HG02885 (cell line): ENCODE measurements at regions not wholly inside any gene's neighbourhood (a gene's known extent, or its start where the extent isn't known, plus 50 kb on each side); places are given as distances from the start of the nearest gene placed in this dataset.
"Not testable (repeated sequence)": the region's sequence is repeated elsewhere in the genome, so short reads cannot be mapped to it uniquely, and the experiment has no call there.

Source experiments
- ATAC-seq: cut with Tn5 transposase; IDR thresholded peaks from one replicate; pipeline ENCODE4 v1.9.1; 2021; ENCODE audit warnings: mild to moderate bottlenecking; ENCODE audit not compliant: unreplicated experiment, poor library complexity

DNA sequence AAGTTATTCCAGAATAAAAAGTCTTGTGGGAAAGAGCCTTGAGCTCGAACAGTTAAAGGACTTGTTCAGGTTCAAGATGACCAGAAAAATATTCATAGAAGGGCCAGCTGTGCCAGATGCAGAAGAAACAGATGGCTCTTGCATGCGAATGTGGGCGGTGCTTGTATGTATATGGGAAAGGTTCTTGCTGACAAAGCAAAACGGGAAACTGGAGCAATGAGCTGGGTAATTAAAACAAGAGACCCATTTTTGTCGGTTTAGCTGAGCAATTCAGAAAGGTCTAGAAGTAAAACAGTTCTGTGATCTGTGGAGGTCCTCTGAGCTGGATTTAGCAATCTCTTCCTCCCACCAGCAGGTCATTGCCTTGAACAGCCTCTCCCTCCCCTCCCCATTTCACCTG is 107.2 kb upstream of the MARK1 start:
- ATAC-seq = no peak

GRCh38 chr1:220412382-220412781 is 115.6 kb upstream of the MARK1 start:
- ATAC-seq = not testable (repeated sequence)

- ATAC-seq = no peak
Observed at GRCh38 chr1:220410611-220411010, 117.3 kb upstream of the MARK1 start.

GRCh38 chr1:220409771-220410595 is 118.0 kb upstream of the MARK1 start:
- ATAC-seq = no peak

- no peak for ATAC-seq
Observed at GRCh38 chr1:220407191-220407590, 120.7 kb upstream of the MARK1 start.

GRCh38 chr1:220398238-220398637 is 126.0 kb upstream of the RAB3GAP2 start:
- no peak for ATAC-seq

DNA sequence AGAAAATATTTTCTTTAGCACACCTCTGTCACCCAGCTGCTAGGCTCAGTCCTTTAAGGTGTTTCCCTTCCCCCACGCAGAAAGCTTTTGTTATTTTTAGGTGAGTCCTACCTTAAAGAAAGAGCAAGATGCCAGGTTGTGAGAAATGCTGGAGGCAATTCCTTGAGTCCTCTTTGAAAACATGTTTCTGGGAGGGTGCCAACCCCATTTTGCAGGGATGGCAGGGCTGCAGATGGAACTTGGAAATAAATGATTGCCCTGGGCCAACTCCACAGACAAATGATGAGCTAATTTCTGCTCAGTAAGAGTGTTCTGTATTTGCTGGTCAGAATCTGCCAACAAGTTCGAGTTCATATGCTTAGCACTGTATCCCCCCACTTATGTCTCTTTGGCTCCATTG is 119.2 kb upstream of the RAB3GAP2 start:
- ATAC-seq = no peak

- ATAC-seq = no peak
Observed at GRCh38 chr1:220389634-220390033, 117.4 kb upstream of the RAB3GAP2 start.

GRCh38 chr1:220386494-220387195 is 114.4 kb upstream of the RAB3GAP2 start:
- no peak for ATAC-seq

DNA sequence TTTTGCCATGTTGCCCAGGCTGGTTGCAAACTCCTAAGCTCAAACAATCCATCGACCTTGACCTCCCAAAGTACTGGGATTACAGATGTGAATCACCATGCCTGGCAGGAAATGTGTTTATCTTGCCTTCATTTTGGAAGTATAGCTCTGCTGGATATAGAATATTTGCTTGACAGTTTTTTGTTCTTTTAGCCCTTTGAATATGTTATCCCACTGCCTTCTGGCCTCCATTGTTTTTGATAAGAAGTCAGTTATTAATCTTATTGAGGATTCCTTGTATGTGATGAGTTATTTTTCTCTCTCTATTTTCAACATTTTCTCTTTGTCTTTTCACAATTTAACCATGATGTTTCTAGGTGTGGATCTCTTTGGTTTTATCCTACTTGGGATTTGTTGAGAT is 112.9 kb upstream of the RAB3GAP2 start:
- ATAC-seq = no peak

DNA sequence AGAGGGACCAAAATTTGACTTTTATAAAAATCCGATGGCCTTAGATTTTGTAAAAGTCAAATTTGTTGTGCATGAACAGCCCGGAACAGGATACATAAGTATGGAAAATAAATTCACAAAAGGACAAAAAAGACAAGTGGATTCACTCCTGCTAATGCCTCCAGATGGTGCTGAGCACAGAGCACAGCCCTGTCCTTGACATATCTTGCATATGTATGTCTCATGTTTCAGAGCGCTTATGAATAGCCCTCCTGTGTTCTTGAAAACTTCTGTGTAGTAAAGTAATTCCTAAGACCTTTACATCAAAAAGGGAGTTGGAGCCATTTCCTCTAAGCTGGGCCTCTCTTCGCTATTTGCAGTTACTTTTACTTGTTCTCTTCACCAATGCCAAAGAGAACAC is 110.7 kb upstream of the RAB3GAP2 start:
- ATAC-seq = no peak

DNA sequence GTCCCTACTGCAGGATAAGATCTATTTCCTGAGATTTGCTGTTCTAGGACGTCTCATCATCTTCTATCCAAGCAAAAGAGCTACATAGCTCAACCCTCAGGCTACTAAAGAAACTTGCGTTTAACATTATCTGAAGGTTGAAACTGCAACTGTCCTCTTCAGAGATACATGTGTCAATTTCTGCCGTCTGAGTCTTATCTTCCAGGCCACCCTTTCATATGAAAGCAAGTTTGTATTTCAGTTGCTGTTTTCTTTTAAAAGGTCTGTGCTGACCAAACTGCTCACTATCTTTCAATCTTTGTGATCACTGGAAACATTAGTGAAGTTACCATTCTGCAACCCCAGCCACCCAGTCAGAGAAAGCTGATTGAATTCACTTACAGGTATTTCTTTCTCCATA is 108.6 kb upstream of the RAB3GAP2 start:
- ATAC-seq = no peak

- ATAC-seq = no peak
Observed at GRCh38 chr1:220378571-220379302, 106.5 kb upstream of the RAB3GAP2 start.

GRCh38 chr1:220375715-220376114 is 103.5 kb upstream of the RAB3GAP2 start:
- ATAC-seq = no peak

- no peak for ATAC-seq
Observed at GRCh38 chr1:220374449-220374848, 102.2 kb upstream of the RAB3GAP2 start.

- ATAC-seq = no peak
Observed at GRCh38 chr1:220372451-220372850, 100.2 kb upstream of the RAB3GAP2 start.

DNA sequence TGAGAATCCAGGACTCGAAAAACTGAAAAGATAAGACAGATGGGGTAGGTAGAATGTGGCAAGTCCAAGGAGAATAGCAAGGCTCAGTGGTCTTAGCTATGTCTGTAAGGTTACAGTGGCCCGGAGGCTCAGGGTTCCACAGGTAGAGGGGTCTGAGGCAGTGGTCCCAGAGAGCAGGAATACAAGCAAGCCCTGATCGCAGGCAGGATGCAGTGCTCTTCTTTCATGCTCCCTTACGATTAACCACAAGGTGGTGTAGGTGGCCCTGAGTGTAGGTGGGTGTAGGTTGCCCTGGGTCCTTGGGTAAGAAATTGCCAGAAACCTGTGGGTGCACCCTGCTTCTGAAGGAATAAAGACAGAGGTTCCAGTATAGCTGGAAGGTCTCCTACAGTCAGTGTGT is 99.1 kb upstream of the RAB3GAP2 start:
- ATAC-seq = no peak

DNA sequence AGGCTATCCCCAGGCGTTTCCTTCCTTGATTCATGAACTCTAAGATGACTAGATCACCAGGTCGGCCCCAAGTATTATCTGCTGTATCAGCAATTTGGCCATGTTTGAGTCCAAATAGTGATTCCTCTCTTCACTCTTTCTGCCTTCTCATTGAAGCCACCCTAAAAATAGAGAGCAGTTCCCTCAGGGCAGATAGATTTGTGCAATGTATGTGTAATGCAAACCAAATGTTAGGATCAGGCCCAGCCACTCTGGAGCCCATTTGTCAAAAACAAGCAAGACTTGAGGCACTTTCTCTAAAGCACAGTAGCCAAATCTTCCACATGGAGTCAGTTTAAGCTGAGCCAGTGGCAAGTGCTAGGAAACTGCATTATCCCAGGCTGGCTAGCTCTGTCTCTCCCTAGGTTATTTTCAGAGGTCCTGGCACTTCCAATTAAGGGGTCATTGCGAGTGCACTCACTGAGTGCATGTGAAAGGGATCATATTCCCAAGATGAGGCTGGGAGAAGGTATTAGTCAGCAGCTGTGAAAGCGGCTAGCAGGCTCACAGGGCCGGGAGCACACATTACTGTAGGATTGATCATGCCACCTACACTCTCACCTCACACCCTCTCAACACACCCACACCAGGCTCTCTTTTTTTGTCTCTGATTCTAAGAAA is 97.9 kb upstream of the RAB3GAP2 start:
- no peak for ATAC-seq

GRCh38 chr1:220369511-220369910 is 97.3 kb upstream of the RAB3GAP2 start:
- ATAC-seq = no peak

DNA sequence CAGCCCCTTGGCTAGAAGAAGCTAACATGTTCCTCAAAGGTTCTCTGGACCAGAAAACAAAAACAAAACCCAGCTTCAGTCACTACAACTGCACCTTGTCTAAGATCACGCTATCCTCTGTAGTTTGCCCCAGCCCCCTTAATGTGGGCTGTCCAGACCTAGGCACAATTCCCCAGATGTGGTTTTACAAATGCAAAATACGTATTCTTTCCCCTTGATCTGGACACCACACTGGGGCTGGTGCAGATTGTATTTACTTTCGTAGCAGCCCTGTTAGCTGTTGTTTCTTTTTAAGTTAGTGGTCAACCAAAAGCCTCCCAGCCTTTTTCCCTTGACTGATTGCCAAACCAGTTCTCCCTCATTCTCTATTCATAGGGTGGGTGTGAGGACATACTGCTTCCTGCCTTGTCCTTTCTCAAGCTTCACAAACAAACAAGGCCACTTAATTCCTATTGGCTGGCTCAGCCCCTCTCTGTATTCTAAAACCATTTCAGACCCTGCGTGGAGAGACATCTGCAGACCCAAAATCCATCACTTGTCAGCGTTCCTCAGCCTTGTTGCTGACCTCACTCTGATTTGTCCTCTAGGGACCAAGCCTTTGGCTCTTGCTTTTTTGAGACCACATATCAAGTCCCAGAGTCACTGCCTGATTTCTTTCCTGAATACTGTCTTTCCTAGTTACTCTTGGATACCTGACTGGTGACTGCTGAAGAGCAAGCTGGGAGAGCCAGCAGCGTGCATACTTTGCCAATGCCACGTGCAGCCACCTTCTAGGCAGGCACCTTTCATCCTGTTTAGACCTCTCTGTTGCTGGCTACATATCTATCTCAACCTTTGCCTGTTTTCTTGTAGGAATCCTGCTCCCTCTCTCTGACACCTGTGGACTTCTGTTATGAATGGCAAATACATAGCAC is 96.4 kb upstream of the RAB3GAP2 start:
- ATAC-seq = peak; percentile 71
